ENCODE measurements at regions not wholly inside any gene's neighbourhood (a gene's known extent, or its start where the extent isn't known, plus 50 kb on each side); places are given as distances from the start of the nearest gene placed in this dataset.

DNA sequence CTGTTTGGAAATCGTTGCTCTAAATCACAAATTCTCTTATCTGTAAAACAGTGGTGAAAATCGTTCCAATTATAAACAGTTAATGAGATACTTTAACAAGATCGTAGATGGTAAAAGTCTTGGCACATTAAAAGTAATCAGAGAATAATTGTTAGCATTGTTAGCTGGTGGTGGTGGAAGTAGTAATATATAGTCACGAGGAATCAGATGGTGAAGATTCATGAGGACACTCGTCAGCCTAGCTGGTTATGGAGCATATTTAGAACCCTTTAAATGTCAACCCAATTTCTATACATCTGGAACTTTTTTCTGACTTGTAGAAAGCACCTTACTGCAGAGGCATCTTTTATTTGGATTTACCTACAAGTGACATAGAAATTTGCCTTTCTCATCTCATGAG is 190.8 kb downstream of the TLE1 start:
- no peak for TF ChIP-seq POLR2AphosphoS5 (IDR thresholded peaks at IDR 0.05)
- TF ChIP-seq POLR2A (IDR thresholded peaks at IDR 0.05) = no peak
- TF ChIP-seq, protein P1, sequence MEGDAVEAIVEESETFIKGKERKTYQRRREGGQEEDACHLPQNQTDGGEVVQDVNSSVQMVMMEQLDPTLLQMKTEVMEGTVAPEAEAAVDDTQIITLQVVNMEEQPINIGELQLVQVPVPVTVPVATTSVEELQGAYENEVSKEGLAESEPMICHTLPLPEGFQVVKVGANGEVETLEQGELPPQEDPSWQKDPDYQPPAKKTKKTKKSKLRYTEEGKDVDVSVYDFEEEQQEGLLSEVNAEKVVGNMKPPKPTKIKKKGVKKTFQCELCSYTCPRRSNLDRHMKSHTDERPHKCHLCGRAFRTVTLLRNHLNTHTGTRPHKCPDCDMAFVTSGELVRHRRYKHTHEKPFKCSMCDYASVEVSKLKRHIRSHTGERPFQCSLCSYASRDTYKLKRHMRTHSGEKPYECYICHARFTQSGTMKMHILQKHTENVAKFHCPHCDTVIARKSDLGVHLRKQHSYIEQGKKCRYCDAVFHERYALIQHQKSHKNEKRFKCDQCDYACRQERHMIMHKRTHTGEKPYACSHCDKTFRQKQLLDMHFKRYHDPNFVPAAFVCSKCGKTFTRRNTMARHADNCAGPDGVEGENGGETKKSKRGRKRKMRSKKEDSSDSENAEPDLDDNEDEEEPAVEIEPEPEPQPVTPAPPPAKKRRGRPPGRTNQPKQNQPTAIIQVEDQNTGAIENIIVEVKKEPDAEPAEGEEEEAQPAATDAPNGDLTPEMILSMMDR (IDR thresholded peaks at IDR 0.05) = no peak
- TF ChIP-seq EP300 (IDR thresholded peaks at IDR 0.05) = no peak

Data from upper lobe of left lung (tissue), 4 donors.